OCI-LY1 (cell line): ENCODE measurements at regions not wholly inside any gene's neighbourhood (a gene's known extent, or its start where the extent isn't known, plus 50 kb on each side); places are given as distances from the start of the nearest gene placed in this dataset.

Experiments
- EZH2 ChIP-seq: fragments of 200-600 bp; sonication (generic), shearing (Covaris generic); IDR thresholded peaks from 2 replicates; pipeline ENCODE4 v1.8.0; 2017; ENCODE audit warnings: borderline replicate concordance, mixed run types, mild to moderate bottlenecking, antibody characterized with exemption, low read length, moderate library complexity, mixed read lengths
- TF ChIP-seq, protein P1 (sequence below): fragments of 200-600 bp; sonication (generic), shearing (Covaris generic); IDR thresholded peaks from 2 replicates; pipeline ENCODE4 v1.5.1; 2017; ENCODE audit warnings: mild to moderate bottlenecking, antibody characterized with exemption, low read length, moderate library complexity, mixed read lengths

GRCh38 chr13:61078976-61079770 is 336.5 kb downstream of the PCDH20 start:
- TF ChIP-seq, protein P1, sequence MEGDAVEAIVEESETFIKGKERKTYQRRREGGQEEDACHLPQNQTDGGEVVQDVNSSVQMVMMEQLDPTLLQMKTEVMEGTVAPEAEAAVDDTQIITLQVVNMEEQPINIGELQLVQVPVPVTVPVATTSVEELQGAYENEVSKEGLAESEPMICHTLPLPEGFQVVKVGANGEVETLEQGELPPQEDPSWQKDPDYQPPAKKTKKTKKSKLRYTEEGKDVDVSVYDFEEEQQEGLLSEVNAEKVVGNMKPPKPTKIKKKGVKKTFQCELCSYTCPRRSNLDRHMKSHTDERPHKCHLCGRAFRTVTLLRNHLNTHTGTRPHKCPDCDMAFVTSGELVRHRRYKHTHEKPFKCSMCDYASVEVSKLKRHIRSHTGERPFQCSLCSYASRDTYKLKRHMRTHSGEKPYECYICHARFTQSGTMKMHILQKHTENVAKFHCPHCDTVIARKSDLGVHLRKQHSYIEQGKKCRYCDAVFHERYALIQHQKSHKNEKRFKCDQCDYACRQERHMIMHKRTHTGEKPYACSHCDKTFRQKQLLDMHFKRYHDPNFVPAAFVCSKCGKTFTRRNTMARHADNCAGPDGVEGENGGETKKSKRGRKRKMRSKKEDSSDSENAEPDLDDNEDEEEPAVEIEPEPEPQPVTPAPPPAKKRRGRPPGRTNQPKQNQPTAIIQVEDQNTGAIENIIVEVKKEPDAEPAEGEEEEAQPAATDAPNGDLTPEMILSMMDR, result no peak
- TF ChIP-seq EZH2, result no peak
